HepG2 (cell line): ENCODE measurements at regions not wholly inside any gene's neighbourhood (a gene's known extent, or its start where the extent isn't known, plus 50 kb on each side); places are given as distances from the start of the nearest gene placed in this dataset.
"Not testable (repeated sequence)": the region's sequence is repeated elsewhere in the genome, so short reads cannot be mapped to it uniquely, and the experiment has no call there.

Experiments used
- ATAC-seq: fragments of 200-7000 bp; cut with Tn5 transposase; 3 replicates; pipeline ENCODE4 v1.9.1; 2020; ENCODE audit warnings: mild to moderate bottlenecking, moderate library complexity
- BruUV-seq: library from RNA; stranded (reverse); fragments of 400-500 nt; replicated peaks from 2 replicates; lab custom pipeline; 2021; lab: Mats Ljungman, UMichigan
- CTCF ChIA-PET: fragments of 300-600 bp; formaldehyde crosslinking; extraction: SDS; loops from one replicate; lab custom pipeline; 2021; ENCODE audit warnings: low total read pairs, inconsistent platforms, low intra/inter-chr PET ratio; lab: Yijun Ruan, JAX
- POLR2A ChIA-PET: fragments of 350-600 bp; sonication (Branson Sonifier 250); formaldehyde crosslinking; loops from one replicate; lab custom pipeline; 2020; ENCODE audit warnings: antibody characterized with exemption, inconsistent platforms; lab: Yijun Ruan, JAX
- DNase-seq: peaks from one replicate; pipeline ENCODE4 v3.0.0-alpha.2; 2015; ENCODE audit warnings: low spot score
- FAIRE-seq: peaks from 3 replicates; lab custom pipeline; 2011; peaks lifted over from hg19 to GRCh38; lab: Jason Lieb, UNC
- H2AFZ ChIP-seq: one replicate; pipeline ENCODE4 v1.6.1; 2011; ENCODE audit warnings: low read length, inconsistent platforms
- H3K27ac ChIP-seq: fragments of 300-600 bp; 3 replicates; pipeline ENCODE4 v1.8.0; 2011; ENCODE audit warnings: mixed run types, mild to moderate bottlenecking, mixed read lengths, low read length, inconsistent platforms; ENCODE audit not compliant: insufficient read depth; ENCODE audit errors: extremely low read length
- H3K27me3 ChIP-seq, 2 experiments: fragments of 200-600 bp in 1 of 2; 2 replicates in 1 of 2; 3 replicates in 1 of 2; pipeline versions ENCODE4 v1.6.0 to v1.8.0; 2011; ENCODE audit warnings: low read length in 2 of 2, mild to moderate bottlenecking in 2 of 2, moderate library complexity in 2 of 2, inconsistent platforms in 1 of 2; ENCODE audit not compliant: insufficient read depth in 2 of 2, control insufficient read depth in 1 of 2
- H3K36me3 ChIP-seq, 2 experiments: fragments of 200-600 bp in 1 of 2; replicated peaks in 1 of 2; 2 replicates in 1 of 2; 3 replicates in 1 of 2; pipeline versions ENCODE4 v1.5.1 to v1.8.0; 2011; ENCODE audit warnings: low read length in 2 of 2, inconsistent platforms in 1 of 2; ENCODE audit not compliant: insufficient read depth in 2 of 2, control insufficient read depth in 1 of 2
- H3K4me1 ChIP-seq: 2 replicates; pipeline ENCODE4 v1.5.1; 2012; ENCODE audit warnings: low read length, inconsistent platforms; ENCODE audit not compliant: insufficient read depth
- H3K4me2 ChIP-seq: 2 replicates; pipeline ENCODE4 v1.6.0; 2011; ENCODE audit warnings: low read depth, low read length, inconsistent platforms
- H3K4me3 ChIP-seq, 3 experiments: fragments of 200-600 bp in 1 of 3; sonication (generic), shearing (Covaris generic) in 1 of 3; replicated peaks in 1 of 3; 2 replicates each; pipeline ENCODE4 v1.5.1; 2011 to 2016; ENCODE audit warnings: low read length in 3 of 3, inconsistent platforms in 2 of 3, low read depth in 2 of 3, mild to moderate bottlenecking in 2 of 3, control low read depth in 1 of 3, mixed read lengths in 1 of 3; ENCODE audit not compliant: insufficient read depth in 1 of 3
- H3K79me2 ChIP-seq: one replicate; pipeline ENCODE4 v1.6.1; 2011; ENCODE audit warnings: low read length, inconsistent platforms; ENCODE audit not compliant: insufficient read depth
- H3K9ac ChIP-seq: 2 replicates; pipeline ENCODE4 v1.6.0; 2011; ENCODE audit warnings: mild to moderate bottlenecking, low read depth, low read length, inconsistent platforms; ENCODE audit not compliant: insufficient read depth
- H3K9me3 ChIP-seq: 2 replicates; pipeline ENCODE4 v1.5.1; 2012; ENCODE audit warnings: mild to moderate bottlenecking, low read length
- H4K20me1 ChIP-seq: 2 replicates; pipeline ENCODE4 v1.6.0; 2011; ENCODE audit warnings: inconsistent platforms, mild to moderate bottlenecking, low read length, moderate library complexity; ENCODE audit not compliant: insufficient read depth
- CBX5 ChIP-seq: sonication (generic); formaldehyde crosslinking; IDR thresholded peaks from 2 replicates; pipeline ENCODE4 v1.4.0; 2020; ENCODE audit warnings: missing genetic modification reagents, borderline replicate concordance
- HNF4A ChIP-seq: sonication (generic); formaldehyde crosslinking; IDR thresholded peaks from 2 replicates; pipeline ENCODE4 v1.4.0; 2020; ENCODE audit warnings: missing genetic modification reagents
- KDM5A ChIP-seq: fragments of 200-600 bp; sonication (generic); IDR thresholded peaks from 2 replicates; pipeline ENCODE4 v1.7.0; 2018; ENCODE audit warnings: antibody characterized with exemption, mild to moderate bottlenecking, low read length, borderline replicate concordance
- NFYC ChIP-seq: IDR thresholded peaks from 2 replicates; pipeline ENCODE4 v1.6.1; 2016; ENCODE audit warnings: missing genetic modification reagents, missing compliant biosample characterization
- PHF8 ChIP-seq: sonication (generic); formaldehyde crosslinking; IDR thresholded peaks from 2 replicates; pipeline ENCODE4 v1.5.0; 2020; ENCODE audit warnings: missing genetic modification reagents
- SMARCC2 ChIP-seq: fragments of 450-650 bp; IDR thresholded peaks from 2 replicates; pipeline ENCODE4 v1.6.1; 2017; ENCODE audit warnings: antibody characterized with exemption, mild to moderate bottlenecking
- SOX13 ChIP-seq, 3 experiments: fragments of 450-650 bp in 1 of 3; sonication (generic) in 1 of 3; formaldehyde crosslinking in 1 of 3; IDR thresholded peaks in 2 of 3; conservative IDR thresholded peaks in 1 of 3; 2 replicates each; pipeline versions ENCODE4 v1.5.0 to v1.6.1; 2016 to 2020; ENCODE audit warnings: antibody characterized with exemption in 1 of 3, mild to moderate bottlenecking in 1 of 3, missing compliant biosample characterization in 1 of 3, missing genetic modification reagents in 1 of 3, moderate library complexity in 1 of 3
- SOX5 ChIP-seq: IDR thresholded peaks from 2 replicates; pipeline ENCODE4 v1.6.1; 2016; ENCODE audit warnings: borderline replicate concordance
- SOX6 ChIP-seq, 2 experiments: fragments of 450-650 bp in 1 of 2; sonication (generic) in 1 of 2; formaldehyde crosslinking in 1 of 2; IDR thresholded peaks; 2 replicates each; pipeline versions ENCODE4 v1.4.0 to v1.6.1; 2017 to 2020; ENCODE audit warnings: antibody characterized with exemption in 1 of 2, mild to moderate bottlenecking in 1 of 2, missing genetic modification reagents in 1 of 2
- WGBS: methylation state at CpG from one replicate; pipeline ENCODE4 v1.1.6; 2017; ENCODE audit warnings: low lambda C conversion rate; 5-methylcytosine and 5-hydroxymethylcytosine counted together
- in situ Hi-C: cut with HindIII; loops from 2 replicates; pipeline ENCODE4 v1.10.0; 2017; ENCODE audit warnings: low pct_unique_long_range_greater_than_20kb; ENCODE audit not compliant: extremely low pct_ligation_motif_present
- intact Hi-C: fragments of 100-400 bp; cut with micrococcal nuclease; formaldehyde crosslinking; loops from one replicate; pipeline ENCODE4 v1.10.0; 2022; ENCODE audit not compliant: unreplicated experiment
- TF ChIP-seq, protein P1 (sequence below): sonication (generic); formaldehyde crosslinking; IDR thresholded peaks from 2 replicates; pipeline ENCODE4 v1.8.0; 2022; ENCODE audit warnings: mild to moderate bottlenecking, missing genetic modification reagents; ENCODE audit not compliant: insufficient replicate concordance

DNA sequence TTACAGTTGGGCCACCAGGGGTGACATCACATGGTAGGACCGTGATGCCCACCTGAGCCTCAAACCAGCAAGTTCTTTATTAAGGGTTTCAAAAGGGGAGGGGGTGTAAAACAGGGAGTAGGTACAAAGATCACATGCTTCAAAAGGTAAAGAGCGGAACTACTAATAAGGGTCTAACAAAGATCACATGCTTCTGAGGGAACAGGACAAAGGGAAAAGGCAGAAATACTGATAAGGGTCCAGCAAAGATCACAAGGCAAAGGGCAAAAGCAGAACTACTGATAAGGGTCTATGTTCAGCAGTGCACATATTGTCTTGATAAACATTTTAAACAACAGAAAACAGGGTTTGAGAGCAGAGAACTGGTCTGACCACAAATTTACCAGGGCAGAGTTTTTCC lies 246.8 kb upstream of the ARHGEF26 start:
- ATAC-seq; H4K20me1 ChIP-seq; H2AFZ ChIP-seq; H3K27me3 ChIP-seq; CTCF ChIA-PET; in situ Hi-C loops; POLR2A ChIA-PET; H3K27ac ChIP-seq; H3K4me1 ChIP-seq; FAIRE-seq; H3K79me2 ChIP-seq; BruUV-seq; intact Hi-C loops; H3K9ac ChIP-seq; H3K36me3 ChIP-seq; H3K4me3 ChIP-seq; H3K4me2 ChIP-seq; TF ChIP-seq SOX6, SOX13 (IDR thresholded peaks at IDR 0.05): not testable (repeated sequence)
- TF ChIP-seq SOX6 (CRISPR knock-in tag; IDR thresholded peaks at IDR 0.05): peak; percentile 83
- peak in 1 of 2 experiments; percentile 64; a peak in 2 of 4 replicates for TF ChIP-seq SOX13 (CRISPR knock-in tag; conservative IDR thresholded peaks at IDR 0.05 in 1 of 2, IDR thresholded peaks at IDR 0.05 in 1 of 2)
- peak; percentile 68 for TF ChIP-seq SOX5 (CRISPR knock-in tag)
- peak; percentile 24; the same call in 1 of the 2 replicates for TF ChIP-seq HNF4A (CRISPR knock-in tag)
- 2% methylated on average over 2 of the region's 2 CpGs for WGBS
- H3K9me3 ChIP-seq: peaks cover 13% of the 10 kb centered on the region
- peak; percentile 28 for DNase-seq

DNA sequence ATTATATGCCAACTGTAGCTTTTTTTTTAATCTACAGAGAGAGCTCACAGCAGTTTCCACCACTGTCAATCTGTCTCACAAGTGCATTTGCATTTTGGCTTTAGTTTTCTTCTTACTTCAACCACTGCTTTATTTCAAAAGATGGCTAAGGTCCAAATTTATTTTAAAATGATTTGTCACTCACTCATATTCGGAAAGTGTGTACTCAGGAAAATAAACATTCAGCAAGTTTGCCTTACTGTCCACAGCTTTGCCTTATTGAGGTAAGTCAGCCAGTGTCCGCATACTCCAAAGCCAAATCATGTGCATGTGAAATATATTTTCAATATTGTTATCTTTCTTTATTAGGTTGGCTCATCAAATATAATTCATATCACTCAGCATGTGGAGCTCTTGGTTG lies 240.7 kb upstream of the ARHGEF26 start:
- WGBS: 47% methylated on average over 2 of the region's 2 CpGs
- Histone ChIP-seq H2AFZ (no peak overlapping the region), H3K4me1 (no peaks in the 10 kb centered on the region), H3K27me3 (no peaks in the 10 kb centered on the region), H3K36me3 (no peaks in the 10 kb centered on the region), H3K9ac (no peak overlapping the region), H3K4me2 (no peak overlapping the region), H3K4me3 (no peak overlapping the region), H3K27ac (no peak overlapping the region), H3K79me2 (no peaks in the 10 kb centered on the region), H4K20me1 (no peaks in the 10 kb centered on the region), H3K9me3 (peaks cover 6% of the 10 kb centered on the region)
- no peak for TF ChIP-seq SMARCC2
- no peak for TF ChIP-seq NFYC (CRISPR knock-in tag)
- no peak for TF ChIP-seq KDM5A
- TF ChIP-seq CBX5 (CRISPR knock-in tag): no peak
- TF ChIP-seq, protein P1, sequence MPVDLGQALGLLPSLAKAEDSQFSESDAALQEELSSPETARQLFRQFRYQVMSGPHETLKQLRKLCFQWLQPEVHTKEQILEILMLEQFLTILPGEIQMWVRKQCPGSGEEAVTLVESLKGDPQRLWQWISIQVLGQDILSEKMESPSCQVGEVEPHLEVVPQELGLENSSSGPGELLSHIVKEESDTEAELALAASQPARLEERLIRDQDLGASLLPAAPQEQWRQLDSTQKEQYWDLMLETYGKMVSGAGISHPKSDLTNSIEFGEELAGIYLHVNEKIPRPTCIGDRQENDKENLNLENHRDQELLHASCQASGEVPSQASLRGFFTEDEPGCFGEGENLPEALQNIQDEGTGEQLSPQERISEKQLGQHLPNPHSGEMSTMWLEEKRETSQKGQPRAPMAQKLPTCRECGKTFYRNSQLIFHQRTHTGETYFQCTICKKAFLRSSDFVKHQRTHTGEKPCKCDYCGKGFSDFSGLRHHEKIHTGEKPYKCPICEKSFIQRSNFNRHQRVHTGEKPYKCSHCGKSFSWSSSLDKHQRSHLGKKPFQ (CRISPR knock-in tag): no peak
- no peak for TF ChIP-seq PHF8
- no TSS peak for BruUV-seq
- POLR2A ChIA-PET: no interaction called here
- CTCF ChIA-PET: no interaction called here
- intact Hi-C loops (no loop called here), in situ Hi-C loops (no loop called here)
- FAIRE-seq (no peak), ATAC-seq (no peak), DNase-seq (no peak)
